GM23248 (cell line): ENCODE measurements at regions not wholly inside any gene's neighbourhood (a gene's known extent, or its start where the extent isn't known, plus 50 kb on each side); places are given as distances from the start of the nearest gene placed in this dataset.

ENCODE experiments used
- DNase-seq: peaks from one replicate; pipeline ENCODE4 v3.0.0-alpha.2; 2015
- H2AFZ ChIP-seq: fragments of 200-600 bp; sonication (generic); 2 replicates; pipeline ENCODE4 v1.6.1; 2016; ENCODE audit warnings: antibody characterized with exemption
- H3F3A ChIP-seq: fragments of 200-600 bp; sonication (generic); 2 replicates; pipeline ENCODE4 v1.6.1; 2016; ENCODE audit warnings: mild to moderate bottlenecking, antibody characterized with exemption, mixed run types; ENCODE audit not compliant: insufficient read depth
- H3K27ac ChIP-seq: fragments of 200-600 bp; sonication (generic); 2 replicates; pipeline ENCODE4 v1.5.1; 2016; ENCODE audit warnings: mild to moderate bottlenecking
- H3K27me3 ChIP-seq: fragments of 200-600 bp; sonication (generic); replicated peaks from 2 replicates; pipeline ENCODE4 v1.6.1; 2016; ENCODE audit warnings: mild to moderate bottlenecking; ENCODE audit not compliant: insufficient read depth
- H3K36me3 ChIP-seq: fragments of 200-600 bp; sonication (generic); 2 replicates; pipeline ENCODE4 v1.6.1; 2016; ENCODE audit warnings: low read depth, mild to moderate bottlenecking
- H3K4me1 ChIP-seq: fragments of 200-600 bp; sonication (generic); 2 replicates; pipeline ENCODE4 v1.6.1; 2016; ENCODE audit warnings: mild to moderate bottlenecking; ENCODE audit not compliant: insufficient read depth
- H3K4me2 ChIP-seq: fragments of 200-600 bp; sonication (generic); one replicate; pipeline ENCODE4 v1.6.1; 2016; ENCODE audit warnings: mild to moderate bottlenecking; ENCODE audit not compliant: unreplicated experiment
- H3K4me3 ChIP-seq: fragments of 200-600 bp; sonication (generic); 2 replicates; pipeline ENCODE4 v1.5.1; 2016; ENCODE audit warnings: mild to moderate bottlenecking
- H3K79me2 ChIP-seq: fragments of 200-600 bp; sonication (generic); 2 replicates; pipeline ENCODE4 v1.6.1; 2016; ENCODE audit warnings: mild to moderate bottlenecking; ENCODE audit not compliant: insufficient read depth
- H3K9ac ChIP-seq: fragments of 200-600 bp; sonication (generic); 2 replicates; pipeline ENCODE4 v1.6.1; 2016; ENCODE audit warnings: mild to moderate bottlenecking
- H3K9me2 ChIP-seq: fragments of 200-600 bp; sonication (generic); 2 replicates; pipeline ENCODE4 v1.6.1; 2016; ENCODE audit warnings: mixed run types, mild to moderate bottlenecking, moderate library complexity; ENCODE audit not compliant: insufficient read depth
- H3K9me3 ChIP-seq: fragments of 200-600 bp; sonication (generic); one replicate; pipeline ENCODE4 v1.6.1; 2017; ENCODE audit warnings: low read depth
- H4K20me1 ChIP-seq: fragments of 200-600 bp; sonication (generic); 2 replicates; pipeline ENCODE4 v1.6.0; 2016; ENCODE audit not compliant: insufficient read depth
- EZH2 ChIP-seq: fragments of 200-600 bp; sonication (generic); IDR thresholded peaks from 2 replicates; pipeline ENCODE4 v1.6.1; 2018; ENCODE audit warnings: antibody characterized with exemption, mild to moderate bottlenecking; ENCODE audit not compliant: insufficient read depth, poor library complexity, severe bottlenecking
- EZH2phosphoT487 ChIP-seq: fragments of 200-600 bp; sonication (generic); IDR thresholded peaks from 2 replicates; pipeline ENCODE4 v1.6.1; 2018; ENCODE audit warnings: antibody characterized with exemption, moderate library complexity, mild to moderate bottlenecking, low read depth; ENCODE audit not compliant: insufficient read depth
- WGBS, 2 experiments: methylation state at CpG; one replicate each; pipeline ENCODE4 v1.1.6; 2015 to 2017; ENCODE audit warnings: low lambda C conversion rate in 2 of 2, low coverage in 1 of 2; ENCODE audit errors: missing lambda C conversion rate in 2 of 2; 5-methylcytosine and 5-hydroxymethylcytosine counted together
- in situ Hi-C: fragments of 300-500 bp; cut with MboI; formaldehyde crosslinking; loops from 2 replicates; pipeline ENCODE4 v1.15.0; 2020

DNA sequence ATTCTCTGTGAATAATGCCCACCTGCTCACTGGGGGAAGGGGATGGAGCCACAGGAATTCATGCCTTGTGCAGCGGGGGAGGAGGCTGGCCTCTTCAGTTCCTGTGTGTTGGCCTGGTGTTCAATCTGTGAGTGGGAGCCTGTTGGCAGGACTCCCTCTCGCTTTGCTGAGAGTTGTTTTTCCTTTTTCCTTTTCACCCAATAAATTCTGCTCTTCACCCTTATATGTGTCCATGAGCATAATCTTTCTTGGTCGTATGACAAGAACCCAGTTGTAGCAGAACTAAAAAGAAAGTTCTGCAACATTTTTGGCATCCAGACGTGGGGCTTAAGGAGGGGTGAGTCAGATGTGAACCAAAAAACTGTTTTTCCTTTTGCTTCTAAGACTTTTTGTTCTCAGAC is 235.2 kb upstream of the HDX start:
- no peaks in the 10 kb centered on the region for H3K9me3 ChIP-seq
- H3K4me3 ChIP-seq = no peak overlapping the region
- no peak overlapping the region for H3K27ac ChIP-seq
- H3K9ac ChIP-seq = no peak overlapping the region
- H3K4me2 ChIP-seq = no peak overlapping the region
- 0% methylated on average over 3 to 4 of the region's 4 CpGs for WGBS, 2 experiments
- no peaks in the 10 kb centered on the region for H3K36me3 ChIP-seq
- no peak for TF ChIP-seq EZH2
- no peak for TF ChIP-seq EZH2phosphoT487
- no peaks in the 10 kb centered on the region for H4K20me1 ChIP-seq
- in situ Hi-C loops = loop anchor here (25.0 kb wide), 1 partner anchor 325 kb away; no protein-coding TSS in a partner anchor
- 0 out of 2 replicates have a peak overlapping the region, but pooled peaks have one; percentile 34 for H2AFZ ChIP-seq
- DNase-seq = peak; percentile 50
- no peaks in the 10 kb centered on the region for H3K9me2 ChIP-seq
- peaks cover 4% of the 10 kb centered on the region for H3K4me1 ChIP-seq
- H3K27me3 ChIP-seq = no peaks in the 10 kb centered on the region
- no peaks in the 10 kb centered on the region for H3K79me2 ChIP-seq
- H3F3A ChIP-seq = no peaks in the 10 kb centered on the region

DNA sequence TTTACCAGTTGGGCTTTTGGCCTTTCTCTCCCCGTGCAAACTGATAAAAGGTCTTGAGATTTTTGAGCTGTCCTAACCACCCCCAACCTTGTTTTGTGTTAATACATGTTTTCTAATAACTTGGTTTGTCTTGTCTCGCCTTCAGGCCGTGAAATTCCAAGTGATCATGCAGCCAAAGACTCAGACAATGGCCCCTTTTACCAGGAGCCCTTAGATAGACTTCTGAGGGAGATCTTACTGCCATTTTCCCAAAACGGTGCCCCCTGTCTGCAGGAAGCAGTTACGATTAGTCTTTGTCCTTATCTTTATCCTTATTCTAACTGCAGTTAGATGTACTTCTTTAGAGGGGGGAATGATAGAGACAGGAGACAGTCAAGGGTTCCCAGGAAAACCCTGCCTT is 245.3 kb upstream of the HDX start:
- in situ Hi-C loops = loop anchor here (25.0 kb wide), 1 partner anchor 315 kb away; no protein-coding TSS in a partner anchor
- Histone ChIP-seq H3F3A (no peaks in the 10 kb centered on the region), H3K9me2 (no peaks in the 10 kb centered on the region), H3K27ac (no peak overlapping the region), H3K27me3 (no peaks in the 10 kb centered on the region), H3K4me2 (no peak overlapping the region), H3K79me2 (no peaks in the 10 kb centered on the region), H3K4me3 (no peak overlapping the region), H4K20me1 (no peaks in the 10 kb centered on the region), H3K4me1 (no peaks in the 10 kb centered on the region), H3K36me3 (no peaks in the 10 kb centered on the region), H2AFZ (no peak overlapping the region), H3K9ac (no peak overlapping the region), H3K9me3 (no peaks in the 10 kb centered on the region)
- no peak for TF ChIP-seq EZH2phosphoT487
- TF ChIP-seq EZH2 = no peak
- DNase-seq = no peak
- 41 to 45% methylated on average over 4 to 5 of the region's 5 CpGs for WGBS, 2 experiments

DNA sequence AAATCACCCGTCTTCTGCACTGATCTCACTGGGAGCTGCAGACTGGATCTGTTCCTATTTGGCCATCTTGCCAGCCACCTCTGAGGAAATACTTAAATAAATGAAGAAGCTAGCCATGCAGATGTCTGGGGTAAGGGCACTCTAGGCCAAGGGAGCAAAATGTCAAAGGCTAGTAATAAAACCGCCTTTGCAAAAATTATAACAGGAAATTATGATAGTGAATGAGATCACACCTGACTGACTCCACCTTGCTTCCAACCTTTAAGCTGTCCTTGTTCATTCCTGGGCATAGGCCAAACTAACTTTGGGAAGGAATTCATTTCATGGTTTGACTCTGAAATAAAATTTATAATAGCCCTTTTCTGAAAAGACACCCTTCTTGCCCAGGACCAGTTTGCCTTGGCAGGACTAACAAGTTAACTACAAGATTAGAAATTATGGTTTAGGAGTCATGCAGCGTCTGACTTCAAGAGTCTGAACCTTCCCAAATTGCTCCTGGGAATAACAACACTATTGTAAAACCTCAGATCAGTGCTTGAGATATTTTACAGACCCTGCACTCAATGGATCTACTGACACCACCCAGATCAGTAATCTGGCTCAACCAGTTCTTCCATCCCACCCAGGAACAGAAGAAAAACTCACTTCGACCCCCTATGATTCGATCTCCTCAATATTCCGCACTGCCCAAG is 246.9 kb upstream of the HDX start:
- no peaks in the 10 kb centered on the region for H3K9me3 ChIP-seq
- no peaks in the 10 kb centered on the region for H3K4me1 ChIP-seq
- H3F3A ChIP-seq = no peaks in the 10 kb centered on the region
- H3K4me3 ChIP-seq = no peak overlapping the region
- H4K20me1 ChIP-seq = no peaks in the 10 kb centered on the region
- 25 to 32% methylated on average over 4 to 6 of the region's 6 CpGs for WGBS, 2 experiments
- no peak overlapping the region for H3K27ac ChIP-seq
- no peak for TF ChIP-seq EZH2
- no peak for TF ChIP-seq EZH2phosphoT487
- no peaks in the 10 kb centered on the region for H3K79me2 ChIP-seq
- DNase-seq = no peak
- H3K27me3 ChIP-seq = no peaks in the 10 kb centered on the region
- H3K9me2 ChIP-seq = no peaks in the 10 kb centered on the region
- no peak overlapping the region for H2AFZ ChIP-seq
- no peak overlapping the region for H3K4me2 ChIP-seq
- no peaks in the 10 kb centered on the region for H3K36me3 ChIP-seq
- no peak overlapping the region for H3K9ac ChIP-seq
- in situ Hi-C loops = loop anchor here (25.0 kb wide), 1 partner anchor 313 kb away; no protein-coding TSS in a partner anchor

DNA sequence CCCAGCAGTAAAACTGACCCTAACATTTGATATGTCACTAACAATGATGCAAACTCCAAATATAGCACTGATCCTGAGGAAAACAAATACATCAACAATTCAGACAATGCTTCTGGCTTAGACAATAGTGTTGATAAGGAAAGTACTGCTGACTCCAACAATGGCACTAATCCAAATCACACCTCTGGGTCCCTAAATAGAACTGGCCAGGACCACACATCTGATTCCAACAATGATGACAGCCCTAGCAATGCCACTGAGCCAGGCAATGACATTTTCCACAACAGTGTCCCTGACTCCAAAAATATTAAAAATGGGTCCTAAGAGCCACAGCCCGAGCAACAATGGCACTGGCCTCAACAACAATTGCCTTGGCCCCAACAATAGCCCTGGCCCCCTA is 243.1 kb upstream of the APOOL start:
- Histone ChIP-seq H3K4me2 (no peak overlapping the region), H3K4me3 (no peak overlapping the region), H3K27me3 (no peaks in the 10 kb centered on the region), H3K79me2 (no peaks in the 10 kb centered on the region), H3K9me2 (no peaks in the 10 kb centered on the region), H3K9me3 (no peaks in the 10 kb centered on the region), H2AFZ (no peak overlapping the region), H3K36me3 (no peaks in the 10 kb centered on the region), H3F3A (no peaks in the 10 kb centered on the region), H4K20me1 (no peaks in the 10 kb centered on the region), H3K4me1 (no peaks in the 10 kb centered on the region), H3K9ac (no peak overlapping the region), H3K27ac (no peak overlapping the region)
- 9 to 15% methylated on average over 1 of the region's 1 CpG for WGBS, 2 experiments
- in situ Hi-C loops = no loop called here
- no peak for DNase-seq
- TF ChIP-seq EZH2 (no peak), EZH2phosphoT487 (no peak)
